Mesendoderm (in vitro differentiated cells): ENCODE measurements at regions not wholly inside any gene's neighbourhood (a gene's known extent, or its start where the extent isn't known, plus 50 kb on each side); places are given as distances from the start of the nearest gene placed in this dataset.

ENCODE experiments used
- DNase-seq: peaks from one replicate; pipeline ENCODE4 v3.0.0; 2013
- H2AK5ac ChIP-seq: 2 replicates; pipeline ENCODE4 v1.6.1; 2013; ENCODE audit warnings: low read length, inconsistent platforms
- H2BK120ac ChIP-seq: 2 replicates; pipeline ENCODE4 v1.6.1; 2013; ENCODE audit warnings: low read depth, mild to moderate bottlenecking, low read length, moderate library complexity, mixed read lengths
- H2BK15ac ChIP-seq: replicated peaks from 2 replicates; pipeline ENCODE4 v1.6.1; 2013; ENCODE audit warnings: low read depth, mild to moderate bottlenecking, moderate library complexity
- H2BK5ac ChIP-seq: 2 replicates; pipeline ENCODE4 v1.6.1; 2013; ENCODE audit warnings: low read length, inconsistent platforms
- H3K18ac ChIP-seq: 2 replicates; pipeline ENCODE4 v1.6.1; 2013; ENCODE audit warnings: mild to moderate bottlenecking, low read length, mixed read lengths
- H3K23ac ChIP-seq: one replicate; pipeline ENCODE4 v1.6.1; 2013; ENCODE audit warnings: low read length
- H3K27ac ChIP-seq: 2 replicates; pipeline ENCODE4 v1.5.1; 2013; ENCODE audit warnings: low read depth, mild to moderate bottlenecking, inconsistent platforms, low read length, moderate library complexity
- H3K27me3 ChIP-seq: 2 replicates; pipeline ENCODE4 v1.6.1; 2013; ENCODE audit warnings: low read length, control low read depth, mild to moderate bottlenecking, inconsistent platforms; ENCODE audit not compliant: insufficient read depth, poor library complexity
- H3K36me3 ChIP-seq: 2 replicates; pipeline ENCODE4 v1.6.1; 2013; ENCODE audit warnings: low read length, inconsistent platforms; ENCODE audit not compliant: control insufficient read depth, insufficient read depth
- H3K4ac ChIP-seq: one replicate; pipeline ENCODE4 v1.6.1; 2013; ENCODE audit warnings: low read depth, mild to moderate bottlenecking, low read length, moderate library complexity
- H3K4me1 ChIP-seq: 2 replicates; pipeline ENCODE4 v1.6.1; 2013; ENCODE audit warnings: low read depth, low read length, inconsistent platforms; ENCODE audit not compliant: control insufficient read depth
- H3K4me2 ChIP-seq: 2 replicates; pipeline ENCODE4 v1.6.1; 2013; ENCODE audit warnings: low read length
- H3K4me3 ChIP-seq: 2 replicates; pipeline ENCODE4 v1.5.1; 2013; ENCODE audit warnings: mild to moderate bottlenecking, low read length
- H3K56ac ChIP-seq: one replicate; pipeline ENCODE4 v1.6.1; 2013; ENCODE audit warnings: low read length
- H3K79me1 ChIP-seq: 2 replicates; pipeline ENCODE4 v1.6.1; 2013; ENCODE audit warnings: low read length, inconsistent platforms
- H3K79me2 ChIP-seq: 2 replicates; pipeline ENCODE4 v1.6.1; 2013; ENCODE audit warnings: mild to moderate bottlenecking, low read length; ENCODE audit not compliant: control insufficient read depth, insufficient read depth
- H3K9ac ChIP-seq: 2 replicates; pipeline ENCODE4 v1.6.1; 2013; ENCODE audit warnings: low read length, inconsistent platforms
- H4K5ac ChIP-seq: one replicate; pipeline ENCODE4 v1.6.1; 2013; ENCODE audit warnings: low read length
- H4K8ac ChIP-seq: one replicate; pipeline ENCODE4 v1.6.1; 2013; ENCODE audit warnings: low read depth, mild to moderate bottlenecking, control low read depth, low read length, moderate library complexity
- WGBS: extraction: QIAGEN DNeasy Blood & Tissue Kit; methylation state at CpG from one replicate; pipeline ENCODE4 v1.1.7; 2013; ENCODE audit warnings: low lambda C conversion rate, missing lambda C conversion rate; ENCODE audit not compliant: insufficient coverage; ENCODE audit errors: extremely low coverage; 5-methylcytosine and 5-hydroxymethylcytosine counted together

DNA sequence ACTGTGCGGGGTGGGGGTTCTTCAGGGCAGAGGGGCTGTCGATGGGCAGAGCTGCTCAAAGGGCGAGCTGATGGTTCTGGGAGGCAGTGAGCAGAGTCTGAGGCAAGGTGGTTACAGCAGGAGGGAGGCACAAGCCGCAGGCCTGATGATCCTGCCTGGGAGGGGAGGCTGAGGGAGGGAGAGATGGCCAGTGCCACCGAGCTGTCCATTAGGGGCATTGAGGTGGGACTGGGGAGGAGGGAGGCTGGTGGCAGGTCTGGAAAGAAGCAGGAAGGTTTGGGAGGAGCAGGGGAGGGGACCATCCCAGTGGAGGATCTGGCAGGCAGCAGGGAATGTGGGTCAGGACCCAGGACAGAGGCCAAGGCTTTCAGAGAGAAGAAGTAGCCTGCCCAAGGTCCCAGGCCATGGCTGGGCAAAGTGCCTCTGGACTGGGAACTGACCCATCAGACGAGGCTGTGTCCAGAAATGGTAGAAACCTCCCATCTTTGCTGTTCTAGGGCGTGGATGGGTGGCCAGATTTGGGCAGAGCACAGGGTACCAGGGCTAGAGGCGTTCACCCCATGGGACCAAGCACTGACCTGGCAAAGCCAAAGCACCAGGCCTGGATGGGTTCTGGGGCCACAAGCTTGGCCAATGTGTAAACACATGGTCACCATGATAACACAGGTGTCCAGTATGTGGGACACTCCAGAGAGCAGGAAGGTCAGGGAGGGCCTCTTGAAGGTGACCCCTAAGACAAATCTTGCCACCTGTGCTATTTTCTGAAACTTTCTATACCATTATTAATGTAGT is 55.5 kb downstream of the INHBB start:
- H3K9ac ChIP-seq = no peak overlapping the region
- H3K18ac ChIP-seq = no peak overlapping the region
- H3K23ac ChIP-seq = no peak overlapping the region
- H3K36me3 ChIP-seq = no peaks in the 10 kb centered on the region
- no peak overlapping the region for H3K4me2 ChIP-seq
- no peak overlapping the region for H3K4me3 ChIP-seq
- DNase-seq = no peak
- no peak overlapping the region for H4K5ac ChIP-seq
- H3K4me1 ChIP-seq = no peaks in the 10 kb centered on the region
- no peak overlapping the region for H4K8ac ChIP-seq
- WGBS = no CpG with 5 or more reads among the region's 8 CpGs
- no peak overlapping the region for H2BK5ac ChIP-seq
- H3K27ac ChIP-seq = no peak overlapping the region
- no peak overlapping the region for H2AK5ac ChIP-seq
- H3K4ac ChIP-seq = no peak overlapping the region
- H3K27me3 ChIP-seq = no peaks in the 10 kb centered on the region
- no peak overlapping the region for H2BK120ac ChIP-seq
- no peaks in the 10 kb centered on the region for H3K79me1 ChIP-seq
- H2BK15ac ChIP-seq = no peak overlapping the region
- H3K79me2 ChIP-seq = no peaks in the 10 kb centered on the region
- H3K56ac ChIP-seq = no peak overlapping the region

DNA sequence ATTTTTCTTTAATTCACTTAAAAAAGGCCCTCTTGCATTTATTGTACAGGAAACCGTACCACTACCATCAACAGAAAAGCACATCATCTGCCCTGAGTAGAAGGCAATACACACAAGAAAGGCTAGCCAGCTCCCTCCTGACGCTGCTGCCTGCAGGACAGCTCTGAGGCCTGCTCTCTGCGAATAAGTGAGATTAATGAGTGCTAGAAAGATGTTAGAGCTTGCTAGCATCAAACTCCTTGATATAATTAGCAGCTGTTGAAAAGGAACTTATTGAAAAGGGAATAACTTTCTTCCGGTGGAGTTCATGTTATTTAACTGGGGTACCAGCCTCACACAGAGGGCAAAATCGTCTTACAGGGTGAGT is 56.1 kb downstream of the INHBB start:
- Histone ChIP-seq H3K79me1 (no peaks in the 10 kb centered on the region), H3K23ac (no peak overlapping the region), H3K56ac (no peak overlapping the region), H2BK120ac (no peak overlapping the region), H3K27ac (no peak overlapping the region), H3K27me3 (no peaks in the 10 kb centered on the region), H3K4me2 (no peak overlapping the region), H3K9ac (no peak overlapping the region), H3K36me3 (no peaks in the 10 kb centered on the region), H3K18ac (no peak overlapping the region), H2BK5ac (no peak overlapping the region), H4K5ac (no peak overlapping the region), H4K8ac (no peak overlapping the region), H3K79me2 (no peaks in the 10 kb centered on the region), H3K4ac (no peak overlapping the region), H3K4me3 (no peak overlapping the region), H2BK15ac (no peak overlapping the region), H3K4me1 (no peaks in the 10 kb centered on the region), H2AK5ac (no peak overlapping the region)
- DNase-seq = no peak
- no CpG with 5 or more reads among the region's 5 CpGs for WGBS

DNA sequence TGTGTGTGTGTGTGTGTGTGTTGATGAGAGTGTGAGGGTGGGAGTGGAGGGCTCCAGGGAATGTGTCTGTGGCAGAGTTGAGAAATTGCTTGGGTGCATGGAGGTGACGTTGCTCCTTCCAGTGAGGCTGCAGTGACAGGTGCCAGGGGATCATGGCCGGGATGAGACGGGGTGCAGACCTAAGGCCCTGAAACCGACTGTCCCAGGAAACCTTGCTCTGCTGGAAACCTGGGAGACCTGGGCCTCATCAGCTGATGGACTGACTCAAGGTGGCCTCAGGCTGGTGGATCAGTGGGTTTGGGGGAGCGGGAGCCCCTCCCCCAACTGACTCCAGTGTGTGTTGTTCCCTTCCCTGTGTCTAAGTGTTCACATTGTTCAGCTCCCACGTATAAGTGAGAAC is 56.6 kb downstream of the INHBB start:
- Histone ChIP-seq H3K4me1 (no peaks in the 10 kb centered on the region), H3K9ac (no peak overlapping the region)
- no CpG with 5 or more reads among the region's 6 CpGs for WGBS

DNA sequence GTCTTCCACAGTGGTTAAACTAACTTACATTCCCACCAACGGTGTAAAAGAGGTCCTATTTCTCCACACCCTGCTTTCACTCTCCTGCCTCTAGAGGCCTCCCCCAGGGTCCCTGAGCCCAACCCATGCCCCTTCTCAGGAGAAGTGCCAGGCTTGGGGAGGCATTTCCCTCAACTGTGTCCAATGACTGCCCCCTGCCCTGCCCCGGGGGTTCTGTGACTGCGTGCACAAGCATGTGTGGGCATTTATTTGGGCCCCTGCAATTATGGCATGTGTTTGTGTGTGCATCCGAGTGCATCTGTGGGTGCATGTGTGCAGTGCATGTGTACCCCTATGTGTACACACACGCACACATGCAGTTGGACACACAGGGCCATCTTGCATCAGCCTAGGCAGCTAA is 57.3 kb downstream of the INHBB start:
- Histone ChIP-seq H3K79me2 (no peaks in the 10 kb centered on the region), H3K4me1 (no peaks in the 10 kb centered on the region), H3K9ac (no peak overlapping the region), H3K4me3 (no peak overlapping the region), H3K27me3 (no peaks in the 10 kb centered on the region), H3K56ac (no peak overlapping the region), H3K79me1 (no peaks in the 10 kb centered on the region), H3K18ac (no peak overlapping the region), H2BK15ac (no peak overlapping the region), H3K4me2 (no peak overlapping the region), H3K36me3 (no peaks in the 10 kb centered on the region), H2BK120ac (no peak overlapping the region), H4K5ac (no peak overlapping the region), H3K27ac (no peak overlapping the region), H3K4ac (no peak overlapping the region), H2BK5ac (no peak overlapping the region), H4K8ac (no peak overlapping the region), H3K23ac (no peak overlapping the region), H2AK5ac (no peak overlapping the region)
- no CpG with 5 or more reads among the region's 5 CpGs for WGBS
- no peak for DNase-seq

More for the DNA sequence above, 56.6 kb downstream of the INHBB start:
- no peak overlapping the region for H2BK15ac ChIP-seq
- no peak overlapping the region for H3K4me3 ChIP-seq
- no peak overlapping the region for H3K4ac ChIP-seq
- no peak overlapping the region for H2AK5ac ChIP-seq
- no peak overlapping the region for H3K56ac ChIP-seq
- no peak overlapping the region for H2BK5ac ChIP-seq
- H3K23ac ChIP-seq = no peak overlapping the region
- H4K8ac ChIP-seq = no peak overlapping the region
- no peak for DNase-seq
- no peak overlapping the region for H3K27ac ChIP-seq
- H3K27me3 ChIP-seq = no peaks in the 10 kb centered on the region
- H3K79me1 ChIP-seq = no peaks in the 10 kb centered on the region
- no peaks in the 10 kb centered on the region for H3K79me2 ChIP-seq
- H3K18ac ChIP-seq = no peak overlapping the region
- no peak overlapping the region for H3K4me2 ChIP-seq
- H3K36me3 ChIP-seq = no peaks in the 10 kb centered on the region
- no peak overlapping the region for H4K5ac ChIP-seq
- no peak overlapping the region for H2BK120ac ChIP-seq

DNA sequence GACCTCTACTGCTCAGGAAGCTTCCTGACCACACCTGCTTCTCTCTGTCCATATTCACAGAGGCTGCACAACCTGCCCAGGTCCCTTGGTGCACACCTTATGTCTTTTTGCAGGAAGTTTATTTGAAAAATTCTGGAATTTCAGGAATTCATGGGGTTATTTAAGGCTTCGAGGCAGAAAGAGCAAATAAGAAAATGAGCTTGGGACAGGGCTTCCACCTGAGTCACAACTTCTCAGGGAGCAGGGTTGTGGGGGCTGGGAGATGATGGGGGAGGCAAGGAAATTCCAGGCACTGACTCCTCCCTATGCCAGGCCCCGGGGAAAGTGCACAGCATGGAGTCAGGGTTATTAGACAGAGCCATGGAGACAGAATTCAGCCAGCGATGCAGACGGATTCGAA is 57.7 kb downstream of the INHBB start:
- H2BK5ac ChIP-seq = no peak overlapping the region
- no peak overlapping the region for H2BK120ac ChIP-seq
- H3K4me3 ChIP-seq = no peak overlapping the region
- no peak for DNase-seq
- H3K4me1 ChIP-seq = no peaks in the 10 kb centered on the region
- H3K79me1 ChIP-seq = no peaks in the 10 kb centered on the region
- no peak overlapping the region for H2AK5ac ChIP-seq
- H3K36me3 ChIP-seq = no peaks in the 10 kb centered on the region
- no peak overlapping the region for H2BK15ac ChIP-seq
- no peak overlapping the region for H3K27ac ChIP-seq
- no peaks in the 10 kb centered on the region for H3K27me3 ChIP-seq
- no peak overlapping the region for H3K23ac ChIP-seq
- no peak overlapping the region for H4K8ac ChIP-seq
- H3K18ac ChIP-seq = no peak overlapping the region
- no peaks in the 10 kb centered on the region for H3K79me2 ChIP-seq
- no peak overlapping the region for H3K4ac ChIP-seq
- H3K56ac ChIP-seq = no peak overlapping the region
- no peak overlapping the region for H4K5ac ChIP-seq
- no peak overlapping the region for H3K4me2 ChIP-seq
- WGBS = no CpG with 5 or more reads among the region's 5 CpGs
- H3K9ac ChIP-seq = no peak overlapping the region

DNA sequence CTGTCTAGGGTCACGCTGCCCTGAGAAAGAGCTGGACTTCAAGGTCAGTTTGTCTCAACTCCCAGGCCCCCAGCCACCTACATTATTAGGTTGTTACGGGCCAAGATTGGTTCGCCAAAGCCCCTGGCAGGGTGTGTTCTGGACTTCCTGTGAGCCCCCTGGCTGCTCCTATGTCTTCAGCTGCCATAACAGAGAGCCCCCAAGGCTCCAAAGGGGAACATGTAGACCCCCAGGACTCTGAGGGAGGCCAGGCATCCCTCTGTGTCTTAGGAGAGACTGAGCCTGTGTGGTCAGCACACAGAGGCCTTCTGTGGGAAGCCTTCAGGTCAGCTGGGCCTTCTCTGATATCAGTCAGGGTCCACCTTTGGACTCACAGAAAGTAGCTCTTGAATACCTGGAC is 58.3 kb downstream of the INHBB start:
- Histone ChIP-seq H3K18ac (no peak overlapping the region), H2BK120ac (no peak overlapping the region), H2AK5ac (no peak overlapping the region), H3K23ac (no peak overlapping the region), H3K4me3 (no peak overlapping the region), H3K27ac (no peak overlapping the region), H3K79me2 (no peaks in the 10 kb centered on the region), H4K5ac (no peak overlapping the region), H3K56ac (no peak overlapping the region), H3K79me1 (no peaks in the 10 kb centered on the region), H3K9ac (no peak overlapping the region), H3K4ac (no peak overlapping the region), H4K8ac (no peak overlapping the region), H2BK15ac (no peak overlapping the region), H3K4me1 (no peaks in the 10 kb centered on the region), H3K36me3 (no peaks in the 10 kb centered on the region), H3K4me2 (no peak overlapping the region), H2BK5ac (no peak overlapping the region), H3K27me3 (no peaks in the 10 kb centered on the region)
- no peak for DNase-seq
- no CpG with 5 or more reads among the region's 3 CpGs for WGBS
